NB4 (cell line): ENCODE measurements at regions not wholly inside any gene's neighbourhood (a gene's known extent, or its start where the extent isn't known, plus 50 kb on each side); places are given as distances from the start of the nearest gene placed in this dataset.

Experiments
- MYC ChIP-seq: IDR thresholded peaks from 2 replicates; pipeline ENCODE4 v1.6.1; 2011; ENCODE audit warnings: low read depth, low read length
- POLR2A ChIP-seq: IDR thresholded peaks from 2 replicates; pipeline ENCODE4 v1.6.1; 2011; ENCODE audit warnings: mild to moderate bottlenecking; ENCODE audit not compliant: insufficient read length; ENCODE audit errors: extremely low read depth
- TF ChIP-seq, protein P1 (sequence below): IDR thresholded peaks from one replicate; pipeline ENCODE4 v1.5.1; 2012; ENCODE audit warnings: low read depth, low read length
- TF ChIP-seq, protein P2 (sequence below): IDR thresholded peaks from 2 replicates; pipeline ENCODE4 v1.6.1; 2011; ENCODE audit warnings: low read depth, low read length

DNA sequence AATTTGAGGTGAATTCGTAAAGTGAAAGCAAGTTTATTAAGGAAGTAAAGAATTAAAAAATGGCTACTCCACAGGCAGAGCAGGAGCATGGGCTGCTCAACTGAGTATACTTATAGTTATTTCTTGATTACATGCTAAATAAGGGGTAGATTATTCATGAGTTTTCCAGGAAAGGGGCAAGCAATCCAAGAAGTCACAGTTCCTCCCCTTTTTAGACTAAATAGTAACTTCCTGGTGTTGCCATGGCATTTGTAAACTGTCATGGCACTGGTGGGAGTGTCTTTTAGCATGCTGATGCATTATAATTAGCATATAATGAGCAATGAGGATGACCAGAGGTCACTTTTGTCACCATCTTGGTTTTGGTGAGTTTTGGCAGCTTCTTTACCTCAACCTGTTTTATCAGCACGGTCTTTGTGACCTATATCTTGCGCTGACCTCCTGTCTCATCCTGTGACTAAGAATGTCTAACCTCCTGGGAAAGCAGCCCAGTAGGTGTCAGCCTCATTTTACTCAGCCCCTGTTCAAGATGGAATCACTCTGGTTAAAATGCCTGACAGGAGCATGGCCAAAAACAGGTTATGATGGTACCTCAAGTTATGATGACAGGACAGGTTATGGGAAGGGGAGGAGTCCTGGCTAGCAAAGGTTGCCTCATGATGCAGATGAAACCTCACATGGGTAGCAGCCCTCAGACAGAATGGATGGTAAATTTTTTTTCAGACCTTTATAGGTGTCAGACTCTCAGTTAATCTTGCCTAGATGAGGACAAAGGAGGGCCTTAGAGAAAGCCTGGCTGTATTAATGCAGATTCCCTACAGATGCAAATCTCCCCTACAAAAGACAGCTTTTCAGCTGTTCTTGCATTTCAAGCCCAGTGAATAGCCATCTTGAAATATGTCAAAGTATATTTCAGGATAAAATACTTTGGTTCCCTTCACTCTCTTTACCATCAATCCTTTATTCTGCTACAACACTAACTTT lies 49.7 kb downstream of the SIPA1L2 start:
- TF ChIP-seq, protein P1, sequence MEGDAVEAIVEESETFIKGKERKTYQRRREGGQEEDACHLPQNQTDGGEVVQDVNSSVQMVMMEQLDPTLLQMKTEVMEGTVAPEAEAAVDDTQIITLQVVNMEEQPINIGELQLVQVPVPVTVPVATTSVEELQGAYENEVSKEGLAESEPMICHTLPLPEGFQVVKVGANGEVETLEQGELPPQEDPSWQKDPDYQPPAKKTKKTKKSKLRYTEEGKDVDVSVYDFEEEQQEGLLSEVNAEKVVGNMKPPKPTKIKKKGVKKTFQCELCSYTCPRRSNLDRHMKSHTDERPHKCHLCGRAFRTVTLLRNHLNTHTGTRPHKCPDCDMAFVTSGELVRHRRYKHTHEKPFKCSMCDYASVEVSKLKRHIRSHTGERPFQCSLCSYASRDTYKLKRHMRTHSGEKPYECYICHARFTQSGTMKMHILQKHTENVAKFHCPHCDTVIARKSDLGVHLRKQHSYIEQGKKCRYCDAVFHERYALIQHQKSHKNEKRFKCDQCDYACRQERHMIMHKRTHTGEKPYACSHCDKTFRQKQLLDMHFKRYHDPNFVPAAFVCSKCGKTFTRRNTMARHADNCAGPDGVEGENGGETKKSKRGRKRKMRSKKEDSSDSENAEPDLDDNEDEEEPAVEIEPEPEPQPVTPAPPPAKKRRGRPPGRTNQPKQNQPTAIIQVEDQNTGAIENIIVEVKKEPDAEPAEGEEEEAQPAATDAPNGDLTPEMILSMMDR: no peak
- no peak for TF ChIP-seq POLR2A
- TF ChIP-seq, protein P2, sequence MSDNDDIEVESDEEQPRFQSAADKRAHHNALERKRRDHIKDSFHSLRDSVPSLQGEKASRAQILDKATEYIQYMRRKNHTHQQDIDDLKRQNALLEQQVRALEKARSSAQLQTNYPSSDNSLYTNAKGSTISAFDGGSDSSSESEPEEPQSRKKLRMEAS: no peak
- no peak for TF ChIP-seq MYC
